Stimulated activated CD4-positive, alpha-beta T cell treated with anti-CD3 and anti-CD28 coated beads, Interleukin-4, amount 100 ng/mL, for 48 hours (primary cell): ENCODE measurements at regions not wholly inside any gene's neighbourhood (a gene's known extent, or its start where the extent isn't known, plus 50 kb on each side); places are given as distances from the start of the nearest gene placed in this dataset.

Experiments used
- DNase-seq, 2 donors: peaks; one replicate each; pipeline ENCODE4 v3.0.0-alpha.2; 2020; ENCODE audit warnings: low read depth in 2 of 2

DNA sequence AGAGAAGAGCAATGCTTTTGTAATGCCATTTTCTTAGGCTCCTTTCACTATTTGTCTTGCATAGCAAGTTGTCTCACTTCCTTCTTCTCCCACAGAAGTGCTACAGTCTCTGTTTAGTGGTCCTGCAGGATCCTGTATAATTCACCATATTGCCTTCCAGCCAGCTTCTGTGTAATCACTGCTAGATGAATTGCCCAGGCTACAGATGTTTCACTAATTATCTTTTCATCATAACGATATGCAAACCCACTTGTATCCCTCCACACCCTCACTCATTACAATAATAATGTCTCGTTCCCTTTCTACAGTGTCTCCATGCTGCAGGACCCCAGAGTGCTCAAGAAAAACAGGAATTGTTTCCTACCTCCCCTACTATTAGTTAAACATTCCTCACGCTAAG is 402.9 kb downstream of the TBL1XR1 start:
- no peak for DNase-seq

DNA sequence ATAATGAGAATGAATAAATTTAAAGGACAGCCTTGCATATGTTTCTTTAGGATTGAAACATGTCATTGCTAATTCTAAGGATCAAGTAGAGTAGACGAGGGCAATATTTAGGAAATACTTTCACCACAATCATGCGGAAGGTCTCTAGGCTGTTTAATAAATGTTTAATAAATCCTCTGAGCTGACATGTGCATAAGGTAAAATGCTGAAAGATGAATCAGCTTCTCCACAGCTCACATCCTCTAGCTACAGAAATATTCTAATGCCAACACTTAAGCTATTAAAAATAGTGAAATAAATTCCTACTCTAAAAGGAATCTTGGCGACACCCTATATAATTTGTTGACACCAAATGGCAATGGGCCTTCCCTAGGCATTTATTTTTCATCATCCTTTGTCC is 407.3 kb downstream of the TBL1XR1 start:
- DNase-seq = no peak

DNA sequence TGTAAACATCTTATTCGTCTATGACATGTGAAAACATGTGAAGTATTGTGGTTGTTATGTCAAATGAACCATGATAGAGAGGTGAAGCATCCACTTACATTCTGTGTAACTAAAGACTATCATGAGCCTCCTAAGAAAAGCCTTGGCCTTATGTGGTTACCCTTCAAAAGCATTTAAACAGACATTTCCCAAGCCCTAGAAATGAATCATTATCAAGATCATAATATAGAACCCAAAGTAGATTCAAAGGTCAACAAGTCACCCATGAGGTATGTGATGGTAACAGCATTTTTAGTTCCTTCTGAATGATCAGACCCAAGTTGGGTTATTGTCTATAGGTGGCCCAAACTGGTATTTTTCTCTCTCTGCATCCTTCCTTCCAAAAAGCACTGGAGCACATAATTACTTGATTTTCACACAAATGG is 408.0 kb downstream of the TBL1XR1 start:
- DNase-seq = no peak

DNA sequence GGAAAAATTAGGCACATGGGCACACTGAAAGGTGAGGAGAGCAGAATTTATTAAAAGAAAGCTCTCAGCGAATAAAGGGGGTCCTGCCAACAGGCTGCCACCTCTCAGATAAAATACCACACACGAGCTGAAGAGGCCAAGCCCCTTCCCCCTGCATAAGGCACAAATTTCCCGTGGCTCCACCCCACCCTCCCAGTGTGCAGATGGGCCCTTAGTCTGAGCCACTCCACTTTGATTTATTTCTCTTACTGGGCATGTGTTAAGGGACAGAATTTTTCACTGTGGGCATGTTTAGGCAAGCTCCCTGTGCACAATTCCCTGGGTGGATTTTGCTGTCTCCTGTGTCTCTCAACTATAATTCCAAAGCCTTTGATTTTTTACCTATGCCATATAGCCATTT is 409.8 kb downstream of the TBL1XR1 start:
- no peak for DNase-seq

DNA sequence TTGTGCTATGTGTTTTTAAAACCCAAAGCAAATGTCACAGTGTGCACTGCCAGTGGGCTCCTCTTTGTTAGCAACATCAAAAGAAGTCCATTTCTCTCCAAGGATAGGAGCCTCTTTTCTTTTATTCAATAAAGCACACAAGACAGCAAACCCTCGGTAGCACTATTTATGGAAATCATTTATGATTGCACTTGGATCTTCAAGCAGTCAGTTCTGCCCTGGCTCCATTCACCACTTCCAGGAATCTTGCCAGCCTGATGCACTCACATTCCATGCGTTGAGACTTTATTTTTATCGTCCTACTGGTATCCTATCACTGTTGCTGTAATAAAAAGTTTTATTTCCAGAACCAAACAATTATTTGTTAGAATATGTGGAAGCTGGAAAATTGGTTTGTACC is 412.1 kb downstream of the TBL1XR1 start:
- DNase-seq = no peak

DNA sequence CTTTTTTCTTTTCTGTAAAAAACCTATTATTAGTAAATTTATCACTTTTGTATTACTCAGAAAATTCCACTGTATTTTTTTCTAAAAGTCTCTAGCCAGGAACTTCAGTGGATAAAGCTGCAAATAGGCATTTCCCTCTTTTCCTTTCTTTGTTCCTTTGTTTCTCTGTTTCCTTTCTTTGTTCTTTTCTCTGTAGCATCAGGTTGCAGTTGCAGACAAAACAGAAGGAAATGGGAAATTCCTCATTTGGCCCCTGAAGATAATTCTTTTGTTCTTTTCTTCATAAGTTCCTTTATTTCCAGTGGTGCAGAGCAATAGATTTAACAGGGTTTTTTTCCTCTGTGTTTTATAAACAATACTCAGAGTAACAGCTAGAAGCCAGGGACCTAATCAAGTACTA is 416.5 kb downstream of the TBL1XR1 start:
- DNase-seq = no peak

DNA sequence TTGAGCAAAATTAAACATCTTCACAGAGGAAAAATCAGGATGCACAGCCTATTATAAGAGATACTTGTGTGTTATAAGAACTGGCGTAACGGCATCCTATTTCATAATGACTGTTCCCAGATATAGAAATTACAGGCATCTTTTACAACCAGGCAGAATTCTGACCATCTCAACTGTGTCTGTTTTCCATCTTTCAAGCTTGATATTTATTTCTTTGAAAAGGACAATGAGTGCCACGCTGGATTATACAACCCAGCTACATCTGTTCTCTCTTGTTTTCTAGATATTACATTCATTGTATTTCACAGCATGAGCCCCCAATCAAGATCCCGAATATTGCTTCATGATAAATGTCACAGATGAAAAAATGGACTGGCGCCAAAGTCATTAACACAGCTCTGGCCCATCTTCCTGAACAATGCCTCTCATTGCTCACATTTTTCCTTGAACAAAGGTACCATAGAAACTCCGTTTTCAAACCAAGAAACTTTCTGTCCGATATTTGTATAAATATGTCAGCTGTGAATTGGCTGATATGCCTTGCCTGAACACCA is 420.6 kb downstream of the TBL1XR1 start:
- no peak for DNase-seq

DNA sequence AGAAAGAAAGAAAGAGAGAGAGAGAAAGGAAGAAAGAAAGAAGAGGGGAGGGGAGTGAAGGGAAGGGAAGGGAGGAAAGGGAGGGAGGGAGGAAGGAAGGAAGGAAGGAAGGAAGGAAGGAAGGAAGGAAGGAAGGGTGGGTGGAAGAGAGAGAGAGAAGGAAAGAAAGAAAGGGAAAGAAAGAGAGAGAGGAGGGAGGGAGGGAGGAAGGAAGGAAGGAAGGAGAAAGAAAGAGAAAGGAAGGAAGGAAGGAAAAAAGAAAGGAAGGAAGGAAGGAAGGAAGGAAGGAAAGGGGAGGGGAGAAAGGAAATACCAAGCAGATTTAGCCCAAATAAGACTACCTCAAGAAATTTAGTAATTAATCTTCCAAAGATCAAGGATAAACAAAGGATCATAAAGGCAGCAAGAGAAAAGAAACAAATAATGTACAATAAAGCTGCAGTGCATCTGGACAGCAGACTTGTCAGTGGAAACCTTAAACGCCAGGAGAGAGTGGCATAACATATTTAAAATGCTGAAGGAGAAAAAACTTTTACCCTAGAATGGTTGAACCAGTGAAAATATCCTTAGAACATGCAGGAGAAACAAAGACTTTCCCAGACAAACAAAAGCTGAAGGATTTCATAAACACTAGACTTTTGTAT is 427.6 kb downstream of the TBL1XR1 start:
- no peak for DNase-seq

DNA sequence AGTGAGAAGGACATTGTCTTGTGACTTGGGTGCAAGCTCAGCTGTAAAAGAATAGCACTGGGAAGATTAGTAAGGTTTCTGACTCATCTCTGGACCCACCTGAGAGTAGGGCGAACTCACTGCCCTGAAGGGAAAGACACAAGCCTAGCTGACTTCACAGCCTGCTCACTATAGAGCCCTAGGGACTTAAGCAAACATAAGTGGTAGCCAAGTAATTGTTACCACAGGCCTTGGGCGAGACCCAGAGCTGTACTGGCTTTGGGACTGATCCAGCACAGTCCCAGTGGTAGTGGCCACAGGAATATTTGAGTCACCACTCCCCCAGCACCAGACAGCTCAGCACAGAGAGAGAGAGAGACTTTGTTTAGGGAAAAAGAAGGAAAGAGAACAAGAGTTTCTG is 429.9 kb downstream of the TBL1XR1 start:
- DNase-seq = no peak

DNA sequence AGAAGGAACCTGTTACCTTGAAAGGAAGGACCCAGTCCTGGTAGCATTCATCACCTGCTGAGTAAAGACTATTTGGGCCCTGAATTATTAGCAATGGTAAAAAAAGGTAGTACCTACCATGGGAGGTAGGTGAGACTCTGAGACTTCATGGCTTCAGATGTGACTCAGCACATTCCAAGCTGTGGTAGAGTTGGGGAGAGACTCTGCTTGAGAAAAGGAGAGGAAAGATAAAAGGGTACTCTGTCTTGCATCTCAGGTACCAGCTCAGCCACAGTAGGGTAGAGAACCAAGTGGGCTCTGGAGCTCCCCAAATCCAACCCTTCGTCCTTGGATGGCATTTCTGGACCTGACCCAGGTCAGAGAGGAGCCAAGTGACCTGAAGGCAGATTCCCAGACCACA is 430.4 kb downstream of the TBL1XR1 start:
- no peak for DNase-seq

DNA sequence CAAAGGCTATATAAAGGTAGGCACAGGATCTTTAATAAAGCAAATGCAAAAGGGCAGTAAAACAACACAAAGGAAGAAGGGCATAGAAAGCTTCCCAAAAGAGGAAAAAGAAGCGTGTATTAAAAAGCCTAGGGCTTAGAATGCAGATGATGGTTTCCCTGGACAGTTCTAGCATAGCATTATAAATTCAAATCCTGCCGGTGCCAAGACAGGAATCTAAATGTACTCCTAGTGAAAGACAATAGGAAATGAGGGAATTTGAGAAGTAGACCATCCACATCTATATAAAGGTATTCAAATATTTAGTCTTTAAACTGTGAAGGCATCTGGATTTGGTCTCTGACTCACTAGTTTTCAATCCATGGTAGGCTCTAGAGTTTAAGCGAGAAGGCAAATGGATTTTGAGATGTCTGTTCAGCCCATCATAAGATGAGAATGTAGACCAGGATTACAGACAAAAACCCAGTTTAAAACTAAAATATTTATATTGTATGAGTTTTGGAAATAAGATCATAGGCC is 431.8 kb downstream of the TBL1XR1 start:
- DNase-seq = no peak

DNA sequence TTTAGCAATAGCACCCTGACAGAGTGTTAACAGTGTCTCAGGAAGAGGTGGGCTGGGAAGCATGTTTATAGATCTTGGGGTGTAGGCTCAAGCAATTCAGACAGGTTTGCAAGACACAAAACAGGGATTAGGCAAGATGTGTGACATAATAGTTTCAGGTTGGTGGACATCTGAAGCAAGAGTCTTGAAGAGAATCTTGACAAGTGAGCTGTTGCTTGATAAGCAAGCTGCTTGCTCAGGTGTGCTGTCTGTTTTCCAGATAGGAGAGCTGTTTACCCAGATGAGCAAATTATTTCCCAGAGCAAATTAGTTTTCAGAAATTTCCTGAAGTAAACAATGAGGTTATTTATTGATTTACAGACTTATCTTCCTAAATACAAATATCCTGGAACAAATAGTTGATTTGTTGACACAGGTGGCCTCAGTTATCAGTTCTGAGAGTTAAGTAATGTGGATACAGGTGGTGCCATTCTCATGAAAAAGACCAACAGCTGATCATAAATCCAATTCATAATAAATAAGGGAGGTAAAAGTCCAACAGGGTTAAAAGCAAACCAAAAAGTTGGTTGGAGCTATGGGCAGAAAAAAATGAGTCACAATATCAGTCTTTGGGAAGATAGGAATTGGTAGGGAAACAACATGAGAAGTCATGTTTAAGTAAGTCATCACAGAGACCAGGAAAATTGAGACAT is 437.3 kb downstream of the TBL1XR1 start:
- no peak for DNase-seq

DNA sequence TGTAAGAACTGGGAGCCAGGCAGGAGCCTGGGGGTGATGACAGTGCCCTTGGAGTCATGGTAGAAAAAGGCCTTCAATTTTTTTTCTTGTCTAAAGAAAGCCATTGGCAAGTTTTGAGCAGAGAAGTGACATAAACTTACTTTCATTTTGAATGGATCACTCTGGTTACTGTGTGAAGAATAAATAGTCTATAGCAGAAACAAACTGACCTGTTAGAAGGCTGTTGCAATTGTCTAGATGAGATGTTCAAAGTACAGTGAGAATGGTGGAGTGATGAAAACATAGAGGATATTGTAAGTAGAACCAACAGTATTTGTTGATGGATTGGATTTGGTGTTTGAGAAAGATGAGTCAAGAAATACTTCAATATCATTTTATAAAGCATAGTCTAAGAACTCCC is 439.9 kb downstream of the TBL1XR1 start:
- no peak for DNase-seq

DNA sequence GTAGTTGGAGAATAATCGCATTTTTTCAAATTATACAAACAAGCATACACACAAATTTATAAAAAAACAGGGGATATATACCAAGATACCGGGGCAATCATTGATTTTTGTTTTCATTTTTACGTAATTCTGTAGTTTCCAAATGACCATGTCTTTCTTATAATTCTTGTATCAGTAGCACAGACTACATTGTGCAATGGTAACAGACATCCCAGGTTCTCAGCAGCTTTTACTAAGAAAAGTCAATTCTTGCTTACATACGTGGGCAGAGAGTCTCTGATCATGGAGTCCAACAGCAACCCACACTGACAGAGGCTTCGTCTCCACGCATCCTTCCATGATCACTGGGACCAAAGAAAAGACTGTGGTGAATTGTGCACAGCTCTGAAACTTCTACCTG is 441.3 kb downstream of the TBL1XR1 start:
- no peak for DNase-seq

DNA sequence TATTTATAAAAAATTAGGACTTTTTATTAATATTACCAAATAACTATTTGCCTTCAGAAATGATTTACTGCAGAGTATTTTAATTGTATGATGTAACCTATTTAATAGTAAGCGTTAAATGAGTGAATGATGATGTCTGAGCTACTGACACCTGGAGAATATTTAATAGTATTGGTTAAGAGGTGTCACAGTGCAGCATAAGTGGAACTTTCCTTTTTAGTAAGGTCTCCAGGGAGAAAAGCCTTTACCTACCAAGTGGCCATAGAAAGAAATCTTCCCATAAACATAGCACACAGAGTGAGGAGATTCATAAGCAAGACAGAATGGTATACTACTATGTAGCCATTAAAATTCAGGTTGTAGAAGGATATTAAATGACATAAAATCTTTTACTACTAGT is 441.7 kb downstream of the TBL1XR1 start:
- DNase-seq = no peak

DNA sequence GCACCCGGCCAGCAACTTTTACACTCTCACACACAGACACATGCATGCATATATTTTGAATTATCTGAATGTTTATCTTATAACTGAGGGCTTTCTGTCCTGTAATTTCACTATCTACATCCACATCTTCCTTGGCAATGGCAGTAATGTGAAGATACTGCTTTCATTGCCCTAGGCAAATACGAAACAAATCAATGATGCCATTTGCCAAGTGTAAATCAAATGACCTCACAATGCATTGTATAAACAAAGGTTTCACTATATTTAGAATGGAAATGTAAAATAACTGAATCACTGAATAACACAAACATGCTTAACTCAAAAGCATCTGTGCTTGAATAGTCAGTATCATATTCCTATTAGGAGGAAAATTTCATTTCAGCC is 455.6 kb downstream of the TBL1XR1 start:
- DNase-seq = no peak

DNA sequence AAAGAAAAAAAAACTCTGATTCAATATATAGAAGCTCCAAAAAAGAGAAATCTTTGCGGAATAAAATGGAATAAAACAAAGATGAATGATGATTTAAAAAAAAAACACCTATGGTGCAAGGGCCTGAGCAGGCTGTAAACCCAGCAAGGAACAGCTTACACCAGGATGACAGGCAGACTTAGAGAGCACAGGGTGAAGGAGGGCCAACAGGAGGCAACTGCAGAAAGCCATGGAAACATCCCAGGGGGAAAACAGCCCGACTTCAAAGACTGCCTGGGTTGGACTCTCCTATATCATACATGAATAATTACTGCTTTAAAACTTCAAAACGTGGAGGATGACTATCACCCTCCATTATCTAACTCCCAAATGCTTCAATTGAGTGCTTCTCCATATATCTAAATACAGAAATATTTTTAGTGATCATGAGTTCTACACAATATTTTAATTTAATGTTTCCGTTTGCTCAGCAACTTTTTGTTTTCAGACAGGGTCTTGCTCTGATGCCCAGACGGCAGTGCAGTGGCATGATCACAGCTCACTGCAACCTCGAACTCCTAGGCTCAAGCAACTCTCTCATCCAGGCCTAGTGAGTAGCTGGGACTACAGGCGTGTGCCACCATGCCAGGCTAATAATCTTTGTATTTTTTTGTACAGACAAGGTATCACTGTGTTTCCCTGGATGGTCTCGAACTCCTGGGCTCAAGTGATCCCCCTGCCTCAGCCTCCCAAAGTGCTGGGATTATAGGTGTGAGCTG is 456.2 kb downstream of the TBL1XR1 start:
- DNase-seq = no peak

DNA sequence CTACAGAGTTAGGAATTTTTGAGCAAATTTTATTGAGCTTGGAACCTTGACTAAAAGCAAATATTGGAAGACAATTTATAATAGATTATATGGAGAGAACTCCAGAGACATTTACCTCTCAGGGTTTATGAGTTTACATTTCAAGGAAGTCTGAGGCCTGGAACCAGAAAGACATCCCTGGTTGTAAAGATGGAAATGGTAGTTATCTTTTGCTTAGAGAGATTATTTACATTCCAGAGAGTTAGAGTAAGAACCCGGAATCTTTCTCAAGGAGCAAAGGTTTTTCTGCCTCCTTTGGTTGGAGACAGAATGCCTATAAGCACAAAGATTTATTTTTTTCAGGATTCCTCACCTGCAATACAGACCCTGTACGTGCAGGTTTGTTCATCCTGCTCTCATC is 458.1 kb downstream of the TBL1XR1 start:
- DNase-seq = no peak

DNA sequence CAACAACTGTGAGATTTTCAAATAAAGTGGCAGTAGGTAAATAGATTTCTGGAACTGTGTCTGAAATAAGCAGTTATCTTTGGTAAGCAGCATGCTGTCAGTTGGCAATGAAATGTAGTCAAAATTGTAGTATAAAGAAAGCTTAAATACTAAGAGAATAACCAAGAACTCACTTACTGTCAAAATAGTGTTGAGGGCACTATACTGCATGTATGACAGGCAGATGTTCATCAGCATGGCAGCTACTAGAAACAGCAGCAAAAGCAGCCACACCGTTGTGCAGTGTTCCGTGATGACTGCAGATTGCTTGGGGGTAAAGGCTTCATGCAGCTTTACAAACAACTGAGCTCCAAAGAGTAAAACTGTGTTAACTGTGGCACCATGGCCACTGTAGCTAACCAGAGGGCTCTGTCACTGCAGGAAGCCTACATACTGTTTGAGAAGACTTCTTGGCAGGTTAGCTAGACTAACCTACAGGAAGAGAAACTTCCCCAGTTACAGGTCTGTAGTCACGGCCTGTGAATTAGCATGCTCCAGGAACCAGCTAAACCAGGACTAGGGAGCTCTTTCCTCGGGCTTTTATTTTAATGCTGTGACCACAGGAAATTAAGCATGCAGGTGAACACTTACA is 459.7 kb downstream of the TBL1XR1 start:
- DNase-seq = no peak

DNA sequence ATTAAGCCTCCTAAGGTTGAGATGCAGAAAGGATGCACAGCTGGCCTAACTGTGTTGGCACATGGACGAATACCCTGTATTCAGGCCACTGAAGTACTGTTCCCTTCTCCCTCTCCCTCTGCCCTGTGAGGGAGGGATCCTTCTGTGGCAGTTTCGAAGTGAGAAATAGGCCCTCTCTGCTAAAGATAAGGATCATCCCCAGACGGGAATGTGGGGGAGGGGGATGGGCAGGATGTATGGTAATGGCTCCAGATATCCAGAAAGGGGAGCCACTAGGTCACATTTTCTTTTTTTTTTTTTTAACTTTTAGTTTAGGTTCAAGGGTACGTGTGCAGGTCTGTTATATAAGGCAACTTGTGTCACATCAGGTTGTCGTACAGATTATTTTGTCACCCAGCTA is 463.1 kb downstream of the TBL1XR1 start:
- DNase-seq = no peak

DNA sequence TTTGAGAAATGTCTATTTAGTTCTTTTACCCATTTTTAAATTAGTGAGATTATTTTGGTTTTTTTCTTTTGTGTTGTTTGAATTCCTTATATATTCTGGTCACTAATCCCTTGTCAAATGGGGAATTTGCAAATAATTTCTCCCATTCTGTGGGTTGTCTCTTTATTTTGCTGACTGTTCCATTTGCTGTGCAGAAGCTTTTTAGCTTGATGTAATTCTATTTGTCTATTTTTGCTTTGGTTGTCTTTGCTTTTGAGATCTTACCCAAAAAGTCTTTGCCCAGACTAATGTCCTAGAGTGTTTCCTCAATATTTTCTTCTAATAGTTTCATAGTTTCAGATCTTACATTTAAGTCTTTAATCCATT is 472.9 kb downstream of the TBL1XR1 start:
- DNase-seq = no peak

DNA sequence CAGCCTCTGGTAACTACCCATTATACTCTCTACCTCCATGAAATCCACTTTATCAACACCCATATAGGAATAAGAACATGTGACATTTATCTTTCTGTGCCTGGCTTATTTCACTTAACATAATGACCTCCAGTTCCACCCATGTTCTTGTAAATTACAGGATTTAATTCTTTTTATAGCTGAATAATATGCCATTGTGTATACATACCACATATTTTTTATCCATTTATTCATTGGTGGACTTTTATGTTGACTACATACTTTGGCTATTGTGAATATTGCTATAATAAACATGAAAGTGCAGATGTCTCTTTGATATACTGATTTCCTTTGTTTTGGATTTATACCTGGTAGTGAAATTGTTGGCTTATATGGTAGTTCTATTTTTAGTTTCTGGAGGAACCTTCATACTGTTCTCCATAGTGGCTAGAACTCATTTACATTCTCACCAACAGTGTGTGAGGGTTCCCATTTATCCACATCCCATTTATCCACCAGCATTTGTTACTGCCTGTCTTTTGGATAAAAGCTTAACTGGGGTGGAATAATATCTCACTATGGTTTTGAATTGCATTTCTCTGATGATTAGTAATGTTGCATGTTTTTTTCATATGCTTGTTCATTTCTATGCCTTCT is 473.4 kb downstream of the TBL1XR1 start:
- no peak for DNase-seq
